ENCODE measurements at regions not wholly inside any gene's neighbourhood (a gene's known extent, or its start where the extent isn't known, plus 50 kb on each side); places are given as distances from the start of the nearest gene placed in this dataset.

- CTCF ChIA-PET: no interaction called here
- Mint-ChIP-seq H3K4me3 (no peak overlapping the region), H3K9me3 (no peaks in the 10 kb centered on the region), H3K27ac (no peak overlapping the region), H3K36me3 (ENCODE audit: low read depth) (no peaks in the 10 kb centered on the region), H3K4me1 (ENCODE audit: low read depth) (no peaks in the 10 kb centered on the region), H3K27me3 (ENCODE audit: low read depth) (no peaks in the 10 kb centered on the region)
- intact Hi-C loops (cut with micrococcal nuclease): no loop called here
- DNase-seq: no peak
Observed at GRCh38 chr12:60072911-60073310, 477.1 kb downstream of the SLC16A7 start.

- H3K36me3 Mint-ChIP-seq (ENCODE audit: low read depth): no peaks in the 10 kb centered on the region
- H3K27ac Mint-ChIP-seq: no peak overlapping the region
- intact Hi-C loops (cut with micrococcal nuclease): no loop called here
- H3K27me3 Mint-ChIP-seq (ENCODE audit: low read depth): no peaks in the 10 kb centered on the region
- peaks cover 2% of the 10 kb centered on the region for H3K9me3 Mint-ChIP-seq
- CTCF ChIA-PET: no interaction called here
- no peak overlapping the region for H3K4me3 Mint-ChIP-seq
- no peaks in the 10 kb centered on the region for H3K4me1 Mint-ChIP-seq (ENCODE audit: low read depth)
- no peak for DNase-seq
Observed at GRCh38 chr12:60075091-60075490, 479.3 kb downstream of the SLC16A7 start.

- CTCF ChIA-PET: no interaction called here
- H3K4me1 Mint-ChIP-seq (ENCODE audit: low read depth): no peaks in the 10 kb centered on the region
- H3K27ac Mint-ChIP-seq: no peak overlapping the region
- H3K27me3 Mint-ChIP-seq (ENCODE audit: low read depth): no peaks in the 10 kb centered on the region
- H3K36me3 Mint-ChIP-seq (ENCODE audit: low read depth): no peaks in the 10 kb centered on the region
- DNase-seq: no peak
- H3K9me3 Mint-ChIP-seq: peaks cover 9% of the 10 kb centered on the region
- H3K4me3 Mint-ChIP-seq: no peak overlapping the region
- intact Hi-C loops (cut with micrococcal nuclease): no loop called here
Observed at GRCh38 chr12:60078026-60078425, 482.2 kb downstream of the SLC16A7 start.

- no peak for DNase-seq
- CTCF ChIA-PET: no interaction called here
- Mint-ChIP-seq H3K27me3 (ENCODE audit: low read depth) (no peaks in the 10 kb centered on the region), H3K9me3 (peaks cover 2% of the 10 kb centered on the region), H3K4me3 (no peak overlapping the region), H3K27ac (no peak overlapping the region), H3K4me1 (ENCODE audit: low read depth) (no peaks in the 10 kb centered on the region), H3K36me3 (ENCODE audit: low read depth) (no peaks in the 10 kb centered on the region)
- intact Hi-C loops (cut with micrococcal nuclease): no loop called here
Observed at GRCh38 chr12:60093428-60093827, 497.6 kb downstream of the SLC16A7 start.

- Mint-ChIP-seq H3K27me3 (ENCODE audit: low read depth) (no peaks in the 10 kb centered on the region), H3K4me1 (ENCODE audit: low read depth) (no peaks in the 10 kb centered on the region), H3K9me3 (peaks cover 2% of the 10 kb centered on the region), H3K4me3 (no peak overlapping the region), H3K36me3 (ENCODE audit: low read depth) (no peaks in the 10 kb centered on the region), H3K27ac (no peak overlapping the region)
- CTCF ChIA-PET: no interaction called here
- intact Hi-C loops (cut with micrococcal nuclease): no loop called here
- DNase-seq: no peak
Observed at GRCh38 chr12:60094436-60094835, 498.6 kb downstream of the SLC16A7 start.

- Mint-ChIP-seq H3K4me3 (no peak overlapping the region), H3K27ac (no peak overlapping the region), H3K9me3 (peaks cover 2% of the 10 kb centered on the region), H3K4me1 (ENCODE audit: low read depth) (no peaks in the 10 kb centered on the region), H3K36me3 (ENCODE audit: low read depth) (no peaks in the 10 kb centered on the region), H3K27me3 (ENCODE audit: low read depth) (no peaks in the 10 kb centered on the region)
- intact Hi-C loops (cut with micrococcal nuclease): no loop called here
- CTCF ChIA-PET: no interaction called here
- DNase-seq: no peak
Observed at GRCh38 chr12:60096727-60097126, 500.9 kb downstream of the SLC16A7 start.

GRCh38 chr12:60100160-60100559, 504.3 kb downstream of the SLC16A7 start:
- H3K4me3 Mint-ChIP-seq: no peak overlapping the region
- no peaks in the 10 kb centered on the region for H3K4me1 Mint-ChIP-seq (ENCODE audit: low read depth)
- no peak overlapping the region for H3K27ac Mint-ChIP-seq
- no peaks in the 10 kb centered on the region for H3K36me3 Mint-ChIP-seq (ENCODE audit: low read depth)
- CTCF ChIA-PET: no interaction called here
- no peak for DNase-seq
- peaks cover 2% of the 10 kb centered on the region for H3K9me3 Mint-ChIP-seq
- no peaks in the 10 kb centered on the region for H3K27me3 Mint-ChIP-seq (ENCODE audit: low read depth)
- intact Hi-C loops (cut with micrococcal nuclease): no loop called here

GRCh38 chr12:60100852-60101251, 505.0 kb downstream of the SLC16A7 start:
- CTCF ChIA-PET: no interaction called here
- no peak overlapping the region for H3K27ac Mint-ChIP-seq
- H3K4me3 Mint-ChIP-seq: no peak overlapping the region
- intact Hi-C loops (cut with micrococcal nuclease): no loop called here
- no peak for DNase-seq
- no peaks in the 10 kb centered on the region for H3K36me3 Mint-ChIP-seq (ENCODE audit: low read depth)
- no peaks in the 10 kb centered on the region for H3K27me3 Mint-ChIP-seq (ENCODE audit: low read depth)
- no peaks in the 10 kb centered on the region for H3K4me1 Mint-ChIP-seq (ENCODE audit: low read depth)
- peaks cover 2% of the 10 kb centered on the region for H3K9me3 Mint-ChIP-seq

- Mint-ChIP-seq H3K36me3 (ENCODE audit: low read depth) (no peaks in the 10 kb centered on the region), H3K27me3 (ENCODE audit: low read depth) (no peaks in the 10 kb centered on the region), H3K4me3 (no peak overlapping the region), H3K27ac (no peak overlapping the region), H3K4me1 (ENCODE audit: low read depth) (no peaks in the 10 kb centered on the region), H3K9me3 (peaks cover 2% of the 10 kb centered on the region)
- intact Hi-C loops (cut with micrococcal nuclease): no loop called here
- CTCF ChIA-PET: no interaction called here
- no peak for DNase-seq
Observed at GRCh38 chr12:60101715-60102114, 505.9 kb downstream of the SLC16A7 start.

GRCh38 chr12:60106214-60106613, 510.4 kb downstream of the SLC16A7 start:
- H3K9me3 Mint-ChIP-seq: no peaks in the 10 kb centered on the region
- no peaks in the 10 kb centered on the region for H3K4me1 Mint-ChIP-seq (ENCODE audit: low read depth)
- intact Hi-C loops (cut with micrococcal nuclease): no loop called here

GRCh38 chr12:60107992-60108391, 512.2 kb downstream of the SLC16A7 start:
- Mint-ChIP-seq H3K27me3 (ENCODE audit: low read depth) (no peaks in the 10 kb centered on the region), H3K27ac (no peak overlapping the region), H3K4me1 (ENCODE audit: low read depth) (no peaks in the 10 kb centered on the region), H3K36me3 (ENCODE audit: low read depth) (no peaks in the 10 kb centered on the region), H3K9me3 (no peaks in the 10 kb centered on the region), H3K4me3 (no peak overlapping the region)
- CTCF ChIA-PET: no interaction called here
- no peak for DNase-seq
- intact Hi-C loops (cut with micrococcal nuclease): no loop called here

More at GRCh38 chr12:60106214-60106613, 510.4 kb downstream of the SLC16A7 start:
- no peaks in the 10 kb centered on the region for H3K36me3 Mint-ChIP-seq (ENCODE audit: low read depth)
- H3K27me3 Mint-ChIP-seq (ENCODE audit: low read depth): no peaks in the 10 kb centered on the region
- H3K27ac Mint-ChIP-seq: no peak overlapping the region
- H3K4me3 Mint-ChIP-seq: no peak overlapping the region
- DNase-seq: no peak
- CTCF ChIA-PET: interaction anchor here (0.6 kb wide), 1 partner anchor 78 kb away, joined by 3 read pairs; no protein-coding TSS in a partner anchor

- H3K4me3 Mint-ChIP-seq: no peak overlapping the region
- H3K4me1 Mint-ChIP-seq (ENCODE audit: low read depth): no peaks in the 10 kb centered on the region
- no peak overlapping the region for H3K27ac Mint-ChIP-seq
- H3K27me3 Mint-ChIP-seq (ENCODE audit: low read depth): no peaks in the 10 kb centered on the region
- intact Hi-C loops (cut with micrococcal nuclease): no loop called here
- CTCF ChIA-PET: no interaction called here
- DNase-seq: no peak
- peaks cover 1% of the 10 kb centered on the region for H3K9me3 Mint-ChIP-seq
- H3K36me3 Mint-ChIP-seq (ENCODE audit: low read depth): no peaks in the 10 kb centered on the region
Observed at GRCh38 chr12:60112063-60112462, 516.2 kb downstream of the SLC16A7 start.

GRCh38 chr12:60112763-60113162, 516.9 kb downstream of the SLC16A7 start:
- no peaks in the 10 kb centered on the region for H3K27me3 Mint-ChIP-seq (ENCODE audit: low read depth)
- no peak for DNase-seq
- CTCF ChIA-PET: no interaction called here

GRCh38 chr12:60114169-60114568, 518.3 kb downstream of the SLC16A7 start:
- intact Hi-C loops (cut with micrococcal nuclease): no loop called here
- Mint-ChIP-seq H3K4me1 (ENCODE audit: low read depth) (no peaks in the 10 kb centered on the region), H3K36me3 (ENCODE audit: low read depth) (no peaks in the 10 kb centered on the region), H3K4me3 (no peak overlapping the region), H3K9me3 (peaks cover 1% of the 10 kb centered on the region), H3K27ac (no peak overlapping the region), H3K27me3 (ENCODE audit: low read depth) (no peaks in the 10 kb centered on the region)
- CTCF ChIA-PET: no interaction called here
- DNase-seq: no peak

More at GRCh38 chr12:60112763-60113162, 516.9 kb downstream of the SLC16A7 start:
- Mint-ChIP-seq H3K4me3 (no peak overlapping the region), H3K9me3 (peaks cover 1% of the 10 kb centered on the region), H3K36me3 (ENCODE audit: low read depth) (no peaks in the 10 kb centered on the region), H3K27ac (no peak overlapping the region), H3K4me1 (ENCODE audit: low read depth) (no peaks in the 10 kb centered on the region)
- intact Hi-C loops (cut with micrococcal nuclease): no loop called here
